ENCODE measurements at regions not wholly inside any gene's neighbourhood (a gene's known extent, or its start where the extent isn't known, plus 50 kb on each side); places are given as distances from the start of the nearest gene placed in this dataset.

DNA sequence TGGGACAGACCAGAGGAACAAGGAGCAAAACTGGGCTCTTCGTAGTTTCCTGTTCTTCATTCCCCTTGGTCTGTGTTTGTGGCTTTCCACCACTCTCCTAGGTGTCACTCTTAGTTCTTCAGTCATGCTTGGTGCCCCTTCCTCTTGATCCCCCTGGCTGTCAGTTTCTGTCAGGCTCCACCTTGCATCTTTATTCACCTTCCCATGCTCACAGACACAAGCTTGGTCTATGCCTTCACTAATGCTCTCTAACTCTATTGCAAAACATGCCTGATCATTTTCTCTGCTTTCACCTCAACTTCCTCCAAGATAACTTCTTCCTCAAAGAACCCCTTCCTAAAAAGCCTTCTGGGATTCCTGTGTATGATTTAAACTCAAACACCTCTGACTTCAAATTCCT is 122.9 kb downstream of the GLUL start:
- Histone ChIP-seq H3K36me3 (no peaks in the 10 kb centered on the region), H3K9me3 (no peaks in the 10 kb centered on the region), H3K27ac (no peak overlapping the region), H3K4me1 (no peaks in the 10 kb centered on the region), H3K27me3 (no peaks in the 10 kb centered on the region), H3K4me3 (no peak overlapping the region)
- TF ChIP-seq POLR2AphosphoS5 (IDR thresholded peaks at IDR 0.05) = no peak
- TF ChIP-seq, protein P1, sequence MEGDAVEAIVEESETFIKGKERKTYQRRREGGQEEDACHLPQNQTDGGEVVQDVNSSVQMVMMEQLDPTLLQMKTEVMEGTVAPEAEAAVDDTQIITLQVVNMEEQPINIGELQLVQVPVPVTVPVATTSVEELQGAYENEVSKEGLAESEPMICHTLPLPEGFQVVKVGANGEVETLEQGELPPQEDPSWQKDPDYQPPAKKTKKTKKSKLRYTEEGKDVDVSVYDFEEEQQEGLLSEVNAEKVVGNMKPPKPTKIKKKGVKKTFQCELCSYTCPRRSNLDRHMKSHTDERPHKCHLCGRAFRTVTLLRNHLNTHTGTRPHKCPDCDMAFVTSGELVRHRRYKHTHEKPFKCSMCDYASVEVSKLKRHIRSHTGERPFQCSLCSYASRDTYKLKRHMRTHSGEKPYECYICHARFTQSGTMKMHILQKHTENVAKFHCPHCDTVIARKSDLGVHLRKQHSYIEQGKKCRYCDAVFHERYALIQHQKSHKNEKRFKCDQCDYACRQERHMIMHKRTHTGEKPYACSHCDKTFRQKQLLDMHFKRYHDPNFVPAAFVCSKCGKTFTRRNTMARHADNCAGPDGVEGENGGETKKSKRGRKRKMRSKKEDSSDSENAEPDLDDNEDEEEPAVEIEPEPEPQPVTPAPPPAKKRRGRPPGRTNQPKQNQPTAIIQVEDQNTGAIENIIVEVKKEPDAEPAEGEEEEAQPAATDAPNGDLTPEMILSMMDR (IDR thresholded peaks at IDR 0.05) = no peak
- TF ChIP-seq POLR2A (IDR thresholded peaks at IDR 0.05) = no peak
- intact Hi-C loops (cut with DNase I; ENCODE audit: low total_unique reads) = no loop called here
- no peak for DNase-seq (ENCODE audit: low spot score in 2 of 2)

GRCh38 chr1:182264185-182264584 is 127.4 kb downstream of the GLUL start:
- Histone ChIP-seq H3K9me3 (no peaks in the 10 kb centered on the region), H3K27ac (no peak overlapping the region), H3K4me1 (peaks cover 0 to 5% of the 10 kb centered on the region in 2 donors), H3K36me3 (no peaks in the 10 kb centered on the region), H3K4me3 (no peak overlapping the region), H3K27me3 (no peaks in the 10 kb centered on the region)
- no peak for DNase-seq (ENCODE audit: low spot score in 2 of 2)
- TF ChIP-seq POLR2A (IDR thresholded peaks at IDR 0.05) (no peak), POLR2AphosphoS5 (IDR thresholded peaks at IDR 0.05) (no peak)
- TF ChIP-seq, protein P1 (IDR thresholded peaks at IDR 0.05) = no peak
- intact Hi-C loops (cut with DNase I; ENCODE audit: low total_unique reads) = no loop called here

GRCh38 chr1:182263706-182264105 is 127.9 kb downstream of the GLUL start:
- Histone ChIP-seq H3K36me3 (no peaks in the 10 kb centered on the region), H3K9me3 (no peaks in the 10 kb centered on the region), H3K4me1 (peaks cover 0 to 9% of the 10 kb centered on the region in 2 donors), H3K4me3 (no peak overlapping the region), H3K27me3 (no peaks in the 10 kb centered on the region), H3K27ac (no peak overlapping the region)
- TF ChIP-seq POLR2A (IDR thresholded peaks at IDR 0.05) (no peak), POLR2AphosphoS5 (IDR thresholded peaks at IDR 0.05) (no peak)
- TF ChIP-seq, protein P1 (IDR thresholded peaks at IDR 0.05) = no peak
- DNase-seq (ENCODE audit: low spot score in 2 of 2) = no peak
- intact Hi-C loops (cut with DNase I; ENCODE audit: low total_unique reads) = no loop called here

- Histone ChIP-seq H3K36me3 (no peaks in the 10 kb centered on the region), H3K27ac (no peak overlapping the region), H3K4me1 (peaks cover 0 to 9% of the 10 kb centered on the region in 2 donors), H3K27me3 (no peaks in the 10 kb centered on the region), H3K4me3 (no peak overlapping the region), H3K9me3 (no peaks in the 10 kb centered on the region)
- TF ChIP-seq POLR2AphosphoS5 (IDR thresholded peaks at IDR 0.05) (no peak), POLR2A (IDR thresholded peaks at IDR 0.05) (no peak)
- TF ChIP-seq, protein P1 (IDR thresholded peaks at IDR 0.05) = no peak
- DNase-seq (ENCODE audit: low spot score in 2 of 2) = no peak
- intact Hi-C loops (cut with DNase I; ENCODE audit: low total_unique reads) = no loop called here
Measured at GRCh38 chr1:182262425-182262824, 129.2 kb downstream of the GLUL start.

DNA sequence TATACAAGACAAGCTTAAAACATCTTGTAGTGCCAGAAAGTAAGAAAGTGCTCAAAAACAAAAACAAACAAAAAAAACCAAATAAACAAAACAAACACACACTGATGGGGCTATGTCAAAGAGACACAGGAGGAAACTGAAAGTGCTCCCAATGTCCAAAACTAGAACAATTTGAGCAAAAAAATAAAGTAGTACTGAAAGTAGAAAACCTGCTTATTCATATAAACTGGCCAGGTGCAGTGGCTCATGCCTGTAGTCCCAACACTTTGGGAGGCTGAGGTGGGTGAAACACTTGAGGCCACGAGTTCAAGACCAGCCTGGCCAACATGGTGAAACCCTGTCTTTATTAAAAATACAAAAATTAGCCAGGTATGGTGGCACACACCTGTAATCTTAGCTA is 129.9 kb downstream of the GLUL start:
- H3K4me3 ChIP-seq = no peak overlapping the region
- H3K27me3 ChIP-seq = no peaks in the 10 kb centered on the region
- intact Hi-C loops (cut with DNase I; ENCODE audit: low total_unique reads) = no loop called here
- no peak for TF ChIP-seq POLR2A (IDR thresholded peaks at IDR 0.05)
- H3K36me3 ChIP-seq = no peaks in the 10 kb centered on the region
- no peaks in the 10 kb centered on the region for H3K9me3 ChIP-seq
- H3K27ac ChIP-seq = no peak overlapping the region
- no peak for DNase-seq (ENCODE audit: low spot score in 2 of 2)
- peaks cover 0 to 9% of the 10 kb centered on the region in 2 donors for H3K4me1 ChIP-seq

- intact Hi-C loops (cut with DNase I; ENCODE audit: low total_unique reads) = no loop called here
- peaks cover 0 to 9% of the 10 kb centered on the region in 2 donors for H3K4me1 ChIP-seq
- H3K9me3 ChIP-seq = no peaks in the 10 kb centered on the region
- H3K4me3 ChIP-seq = no peak overlapping the region
- H3K27ac ChIP-seq = no peak overlapping the region
- H3K27me3 ChIP-seq = no peaks in the 10 kb centered on the region
- DNase-seq (ENCODE audit: low spot score in 2 of 2) = no peak
- no peak for TF ChIP-seq POLR2AphosphoS5 (IDR thresholded peaks at IDR 0.05)
- TF ChIP-seq, protein P1 (IDR thresholded peaks at IDR 0.05) = no peak
- no peak for TF ChIP-seq POLR2A (IDR thresholded peaks at IDR 0.05)
- H3K36me3 ChIP-seq = no peaks in the 10 kb centered on the region
Measured at GRCh38 chr1:182260516-182260915, 131.1 kb downstream of the GLUL start.
